CD4-positive, alpha-beta T cell treated with Interferon alpha-2 for 1 hour (primary cell): ENCODE measurements at regions not wholly inside any gene's neighbourhood (a gene's known extent, or its start where the extent isn't known, plus 50 kb on each side); places are given as distances from the start of the nearest gene placed in this dataset.
"Not testable (repeated sequence)": the region's sequence is repeated elsewhere in the genome, so short reads cannot be mapped to it uniquely, and the experiment has no call there.

Experiments used
- DNase-seq, 2 donors: peaks; one replicate each; pipeline ENCODE4 v3.0.0-alpha.2; 2020 to 2022

- DNase-seq, result no peak
These were observed 148.3 kb upstream of the TBX18 start for GRCh38 chr6:84912472-84913322.

- no peak for DNase-seq
These were observed 146.7 kb upstream of the TBX18 start for GRCh38 chr6:84910906-84911607.

- no peak for DNase-seq
These were observed 144.0 kb upstream of the TBX18 start for GRCh38 chr6:84908304-84908904.

DNA sequence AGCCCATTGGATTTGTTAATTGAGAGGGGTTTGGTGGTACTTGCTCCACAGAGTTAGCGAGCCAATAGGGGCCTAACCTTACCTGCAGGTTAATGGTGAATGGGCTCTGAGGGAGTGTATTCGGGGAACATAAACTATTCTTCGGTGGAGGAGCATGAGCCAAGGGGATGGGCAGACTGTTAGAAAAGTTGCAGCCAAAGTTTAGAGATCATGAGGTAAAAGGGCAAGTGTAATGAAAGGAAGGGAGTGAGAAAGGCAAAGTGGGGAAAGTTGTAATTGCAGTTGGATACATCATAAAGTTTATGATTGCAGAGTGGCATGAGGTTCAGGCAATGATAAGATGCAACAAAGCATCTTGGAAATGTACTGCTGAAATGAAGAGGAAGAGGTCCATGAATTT is 142.1 kb upstream of the TBX18 start:
- no peak for DNase-seq

GRCh38 chr6:84905823-84906222 is 141.4 kb upstream of the TBX18 start:
- no peak for DNase-seq

GRCh38 chr6:84902354-84902928 is 138.0 kb upstream of the TBX18 start:
- no peak for DNase-seq

GRCh38 chr6:84897988-84898594 is 133.7 kb upstream of the TBX18 start:
- no peak for DNase-seq

- DNase-seq, result no peak
These were observed 132.6 kb upstream of the TBX18 start for GRCh38 chr6:84897011-84897410.

DNA sequence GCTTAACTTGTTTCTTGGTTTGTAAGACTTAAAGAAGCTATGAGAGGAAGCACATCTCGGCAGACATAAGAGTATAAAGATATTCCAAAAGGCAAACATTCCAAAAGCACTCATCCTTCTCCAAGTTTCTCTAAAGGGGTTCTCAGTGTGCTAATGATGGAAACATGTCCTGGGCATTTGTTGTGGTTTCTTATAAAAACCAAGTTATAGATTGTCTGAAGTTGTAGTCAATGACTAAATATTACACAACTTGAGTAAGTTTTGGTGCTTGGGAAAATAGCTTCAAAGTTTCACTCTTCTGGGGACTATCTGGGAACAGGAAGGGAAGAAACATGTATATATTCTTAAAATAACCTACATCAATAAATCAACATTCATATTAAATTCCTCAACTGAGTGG is 128.3 kb upstream of the TBX18 start:
- DNase-seq, result no peak

GRCh38 chr6:84882768-84883766 is 118.7 kb upstream of the TBX18 start:
- no peak for DNase-seq

GRCh38 chr6:84879385-84879784 is 115.0 kb upstream of the TBX18 start:
- DNase-seq, result not testable (repeated sequence)

GRCh38 chr6:84877515-84878210 is 113.3 kb upstream of the TBX18 start:
- DNase-seq, result no peak

GRCh38 chr6:84876723-84877514 is 112.5 kb upstream of the TBX18 start:
- no peak for DNase-seq

GRCh38 chr6:84872996-84873723 is 108.8 kb upstream of the TBX18 start:
- no peak for DNase-seq

DNA sequence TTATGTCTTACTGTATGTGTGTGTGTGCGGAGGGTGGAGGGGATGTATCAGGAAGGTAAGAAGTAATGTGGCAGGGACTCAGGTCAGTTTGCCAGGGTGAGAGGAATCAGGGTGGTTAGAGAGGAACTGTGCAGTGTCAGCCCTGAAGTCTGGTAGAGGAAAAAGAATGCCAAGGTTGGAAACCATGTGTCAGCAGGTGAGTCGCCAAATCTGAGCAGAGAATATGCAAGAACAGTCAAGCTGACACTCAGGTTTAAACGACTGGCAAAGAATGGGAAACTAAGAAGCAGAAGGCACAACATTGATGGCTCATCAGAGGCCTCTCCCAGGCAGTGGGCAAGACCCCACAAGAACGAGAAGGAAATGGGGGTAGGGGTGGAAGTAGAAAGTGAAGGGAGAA is 107.5 kb upstream of the TBX18 start:
- DNase-seq, result no peak

GRCh38 chr6:84870672-84871071 is 106.3 kb upstream of the TBX18 start:
- no peak for DNase-seq

GRCh38 chr6:84868149-84868548 is 103.8 kb upstream of the TBX18 start:
- no peak for DNase-seq

GRCh38 chr6:84867521-84867920 is 103.1 kb upstream of the TBX18 start:
- no peak for DNase-seq

DNA sequence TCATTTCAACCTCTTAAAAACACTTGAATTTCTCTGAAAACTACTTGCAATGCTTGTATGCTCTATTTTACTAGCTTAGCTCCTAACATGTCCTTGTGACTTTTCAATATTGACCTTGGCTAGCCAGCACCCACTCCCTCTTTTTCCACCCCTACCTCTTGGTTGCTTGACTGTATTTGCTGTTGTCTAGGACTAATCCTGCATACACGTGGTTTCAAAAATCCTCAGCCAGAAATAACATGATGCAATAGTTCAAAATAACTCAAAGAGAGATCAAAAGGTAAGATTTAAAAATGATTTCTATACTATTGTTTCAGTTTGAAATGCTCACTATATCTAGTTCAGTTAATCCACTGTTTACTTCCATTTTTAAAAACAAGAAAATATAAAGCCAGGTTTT is 102.3 kb upstream of the TBX18 start:
- DNase-seq, result no peak

- DNase-seq, result not testable (repeated sequence)
These were observed 101.0 kb upstream of the TBX18 start for GRCh38 chr6:84865372-84865771.
